ENCODE measurements at regions not wholly inside any gene's neighbourhood (a gene's known extent, or its start where the extent isn't known, plus 50 kb on each side); places are given as distances from the start of the nearest gene placed in this dataset.
A peak's percentile ranks its signal among the peaks of the same experiment; 100 is the strongest.

DNA sequence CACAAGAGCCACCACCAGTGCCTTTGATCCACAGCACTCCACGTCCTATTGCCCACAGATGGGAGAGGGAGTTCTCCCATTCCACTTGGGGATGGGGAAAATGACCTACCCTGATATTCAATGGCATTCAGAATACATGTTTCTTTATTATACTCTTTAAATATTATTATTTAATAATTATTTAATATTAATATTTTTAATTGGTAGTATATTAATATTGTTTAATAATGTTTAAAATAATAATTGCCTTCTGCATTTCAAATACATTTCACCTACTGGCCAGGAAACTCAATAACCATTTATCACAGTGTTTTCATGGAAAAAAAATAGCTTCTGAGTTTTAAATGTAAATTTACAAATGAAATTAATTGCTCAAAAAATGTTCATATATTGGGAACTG lies 127.4 kb upstream of the G2E3 start:
- Mint-ChIP-seq H3K27ac (no peak overlapping the region), H3K36me3 (ENCODE audit: low read depth) (no peaks in the 10 kb centered on the region), H3K27me3 (ENCODE audit: low read depth) (no peaks in the 10 kb centered on the region), H3K9me3 (peaks cover 4% of the 10 kb centered on the region), H3K4me3 (no peak overlapping the region), H3K4me1 (no peaks in the 10 kb centered on the region)
- TF ChIP-seq CTCF (IDR thresholded peaks at IDR 0.05; ENCODE audit: unreplicated experiment in 3 of 3): no peak

- no peak overlapping the region for H3K4me3 Mint-ChIP-seq
- no peaks in the 10 kb centered on the region for H3K36me3 Mint-ChIP-seq (ENCODE audit: low read depth)
- H3K4me1 Mint-ChIP-seq: no peaks in the 10 kb centered on the region
- no peak for TF ChIP-seq CTCF (IDR thresholded peaks at IDR 0.05; ENCODE audit: unreplicated experiment in 3 of 3)
- H3K9me3 Mint-ChIP-seq: no peaks in the 10 kb centered on the region
- H3K27ac Mint-ChIP-seq: no peak overlapping the region
- no peaks in the 10 kb centered on the region for H3K27me3 Mint-ChIP-seq (ENCODE audit: low read depth)
These were observed 118.0 kb upstream of the G2E3 start for GRCh38 chr14:30440961-30441360.

- TF ChIP-seq CTCF (IDR thresholded peaks at IDR 0.05; ENCODE audit: unreplicated experiment in 3 of 3): peak; percentile 67 to 72 (median 72)
- Mint-ChIP-seq H3K36me3 (ENCODE audit: low read depth) (no peaks in the 10 kb centered on the region), H3K9me3 (no peaks in the 10 kb centered on the region), H3K27me3 (ENCODE audit: low read depth) (no peaks in the 10 kb centered on the region), H3K4me3 (no peak overlapping the region), H3K27ac (no peak overlapping the region), H3K4me1 (no peaks in the 10 kb centered on the region)
These were observed 115.5 kb upstream of the G2E3 start for GRCh38 chr14:30443368-30444007.

DNA sequence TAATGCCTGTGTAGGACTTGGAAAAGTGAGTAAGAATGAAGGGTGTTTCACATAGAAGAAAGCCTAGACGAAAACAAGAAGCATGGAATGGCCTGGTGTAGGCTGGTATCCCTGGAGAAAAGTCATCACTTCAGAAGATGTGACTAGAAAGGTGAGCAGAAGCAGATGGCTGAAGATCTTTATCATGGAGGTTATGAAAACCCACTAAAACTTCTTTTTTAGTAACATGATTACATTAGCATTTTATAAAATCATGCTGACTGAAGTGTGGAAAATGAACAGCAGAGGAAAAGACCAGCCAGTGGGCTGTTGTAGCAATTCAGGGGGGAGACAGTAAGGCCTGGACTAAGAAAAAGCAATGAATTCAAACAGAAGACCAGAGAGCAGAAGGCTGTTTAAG lies 114.5 kb upstream of the G2E3 start:
- Mint-ChIP-seq H3K4me1 (no peaks in the 10 kb centered on the region), H3K9me3 (no peaks in the 10 kb centered on the region), H3K27me3 (ENCODE audit: low read depth) (no peaks in the 10 kb centered on the region), H3K4me3 (no peak overlapping the region), H3K36me3 (ENCODE audit: low read depth) (no peaks in the 10 kb centered on the region), H3K27ac (no peak overlapping the region)
- no peak for TF ChIP-seq CTCF (IDR thresholded peaks at IDR 0.05; ENCODE audit: unreplicated experiment in 3 of 3)

GRCh38 chr14:30445011-30445793 lies 113.8 kb upstream of the G2E3 start:
- no peak overlapping the region for H3K4me3 Mint-ChIP-seq
- TF ChIP-seq CTCF (IDR thresholded peaks at IDR 0.05; ENCODE audit: unreplicated experiment in 3 of 3): no peak
- no peaks in the 10 kb centered on the region for H3K36me3 Mint-ChIP-seq (ENCODE audit: low read depth)
- H3K27me3 Mint-ChIP-seq (ENCODE audit: low read depth): no peaks in the 10 kb centered on the region
- H3K27ac Mint-ChIP-seq: no peak overlapping the region
- peaks cover under 1% of the 10 kb centered on the region for H3K4me1 Mint-ChIP-seq
- H3K9me3 Mint-ChIP-seq: no peaks in the 10 kb centered on the region

DNA sequence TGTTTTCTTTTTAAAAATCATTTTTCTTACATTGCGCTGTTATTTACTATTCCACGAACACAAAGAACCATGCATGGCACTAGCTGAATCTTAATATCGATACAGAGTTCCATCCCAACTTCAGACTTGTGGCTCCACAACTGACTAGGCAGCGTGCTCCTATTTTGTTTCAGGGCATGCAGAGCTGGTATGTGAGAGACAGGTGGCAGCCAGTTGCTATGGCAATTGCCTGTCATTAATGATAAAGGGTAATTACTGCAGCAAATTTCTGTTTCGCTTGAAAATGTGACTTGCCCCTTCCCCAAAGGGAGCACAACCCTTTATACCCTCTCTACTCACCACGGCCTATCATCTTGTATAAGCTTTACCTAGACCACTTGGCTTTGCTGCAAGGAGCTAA lies 113.1 kb upstream of the G2E3 start:
- H3K27ac Mint-ChIP-seq: no peak overlapping the region
- H3K9me3 Mint-ChIP-seq: no peaks in the 10 kb centered on the region
- no peak overlapping the region for H3K4me3 Mint-ChIP-seq
- peaks cover 7% of the 10 kb centered on the region for H3K4me1 Mint-ChIP-seq
- H3K27me3 Mint-ChIP-seq (ENCODE audit: low read depth): no peaks in the 10 kb centered on the region
- no peak for TF ChIP-seq CTCF (IDR thresholded peaks at IDR 0.05; ENCODE audit: unreplicated experiment in 3 of 3)
- no peaks in the 10 kb centered on the region for H3K36me3 Mint-ChIP-seq (ENCODE audit: low read depth)

All from nephron (organoid).